ENCODE measurements at regions not wholly inside any gene's neighbourhood (a gene's known extent, or its start where the extent isn't known, plus 50 kb on each side); places are given as distances from the start of the nearest gene placed in this dataset.
"Not testable (repeated sequence)": the region's sequence is repeated elsewhere in the genome, so short reads cannot be mapped to it uniquely, and the experiment has no call there.

DNA sequence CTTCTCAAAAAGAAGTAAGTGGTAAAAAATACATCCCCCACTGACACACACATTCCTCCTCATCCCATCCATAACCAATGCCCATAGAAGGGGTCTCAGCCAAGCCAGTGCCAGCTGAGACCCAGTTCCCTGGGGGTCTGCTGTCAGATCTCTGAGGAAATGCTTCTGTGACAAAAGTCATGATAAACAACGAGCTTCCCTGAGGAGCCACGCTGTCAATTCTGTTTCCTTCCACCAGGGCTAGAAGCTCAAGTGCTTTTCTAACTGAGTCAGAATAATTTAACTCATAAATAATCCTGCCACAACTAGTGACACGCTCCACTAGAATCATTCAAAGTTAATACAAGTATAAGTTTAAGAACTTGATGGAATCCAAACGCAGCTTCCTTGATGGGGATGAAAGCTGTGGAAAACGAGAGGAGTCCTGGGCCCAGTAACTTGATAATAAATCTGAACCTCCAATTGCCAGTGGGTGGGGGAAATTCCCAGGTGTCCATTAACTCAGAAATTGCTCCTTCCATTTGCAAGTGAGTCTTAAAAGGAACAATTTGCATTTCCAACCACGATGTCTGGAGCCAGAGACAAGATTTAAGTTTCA, 348.7 kb upstream of the LMCD1 start:
- DNase-seq: no peak

DNA sequence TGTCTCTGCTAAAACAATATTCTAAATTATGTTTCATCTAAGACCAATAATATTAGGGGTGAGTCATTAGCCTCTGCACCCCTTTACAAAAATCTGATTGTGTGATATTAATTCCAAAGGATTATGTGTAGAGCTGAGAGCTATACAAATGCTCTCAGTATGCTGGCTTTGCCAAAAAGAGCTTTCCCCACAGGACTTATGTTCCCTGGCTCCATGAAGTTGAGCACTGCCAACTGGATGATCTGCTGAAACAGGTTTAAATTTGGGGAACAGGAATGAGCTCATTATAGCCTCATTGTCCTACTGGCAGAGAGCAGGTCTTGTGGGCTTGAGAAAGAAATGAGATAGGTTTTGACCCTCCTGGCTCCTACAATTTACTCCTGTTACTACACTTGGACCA, 347.8 kb upstream of the LMCD1 start:
- DNase-seq: no peak

DNA sequence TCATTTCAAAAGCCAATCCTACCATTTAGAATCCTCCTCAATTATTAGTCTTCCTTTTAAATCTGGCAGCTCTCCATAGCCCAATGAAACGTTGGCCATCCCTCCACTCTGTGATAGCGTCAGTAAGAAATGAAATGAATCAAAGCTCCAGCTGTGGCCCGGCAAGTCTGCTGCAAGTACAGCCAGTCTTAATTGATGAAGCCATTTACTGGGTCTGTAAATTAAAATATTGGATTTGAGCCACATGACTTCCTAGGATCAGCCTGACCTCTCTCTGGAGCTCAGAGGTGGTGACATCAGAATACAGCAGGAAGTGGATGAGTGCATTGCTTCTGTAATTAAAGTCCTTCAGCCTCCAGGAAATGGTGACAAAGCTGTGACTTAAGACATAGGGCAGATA, 347.0 kb upstream of the LMCD1 start:
- no peak for DNase-seq

DNA sequence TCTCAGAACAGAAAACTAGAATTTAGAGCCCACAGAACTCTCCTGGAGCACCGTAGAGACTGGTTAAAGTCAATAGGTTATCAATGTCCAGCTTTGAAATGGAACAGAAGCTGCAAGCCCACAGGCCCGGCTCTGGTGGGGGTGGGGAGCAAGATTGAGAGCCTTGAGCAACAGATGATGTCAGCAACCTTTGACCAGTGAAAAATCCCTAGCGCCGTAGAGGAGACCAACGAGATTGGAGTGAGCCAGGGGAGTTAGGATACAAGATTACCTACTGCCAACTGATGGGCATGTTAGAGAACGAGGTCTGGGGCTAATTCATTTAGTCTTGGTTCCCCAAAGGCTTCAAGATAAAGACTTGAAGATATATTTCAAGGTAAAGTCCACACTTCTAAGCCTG, 345.5 kb upstream of the LMCD1 start:
- DNase-seq: no peak

DNA sequence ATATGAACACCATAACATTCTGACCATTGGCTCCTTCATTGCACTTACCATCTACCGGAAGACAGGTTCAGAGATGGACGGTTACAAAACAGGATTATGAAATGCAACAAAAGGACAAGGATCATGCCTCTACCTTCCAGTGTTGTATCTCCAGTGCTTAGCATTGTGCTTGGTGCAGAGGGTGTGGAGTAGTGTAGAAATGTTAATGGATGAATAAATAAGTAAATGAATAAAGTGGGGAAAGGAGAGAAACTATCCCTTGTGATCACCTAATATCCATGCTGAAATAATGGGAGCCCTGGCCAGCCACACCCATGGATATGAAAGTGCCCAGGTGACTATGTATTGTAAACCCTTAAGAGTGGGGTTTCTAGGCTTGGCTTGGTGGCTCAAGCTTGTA, 344.8 kb upstream of the LMCD1 start:
- DNase-seq: no peak

DNA sequence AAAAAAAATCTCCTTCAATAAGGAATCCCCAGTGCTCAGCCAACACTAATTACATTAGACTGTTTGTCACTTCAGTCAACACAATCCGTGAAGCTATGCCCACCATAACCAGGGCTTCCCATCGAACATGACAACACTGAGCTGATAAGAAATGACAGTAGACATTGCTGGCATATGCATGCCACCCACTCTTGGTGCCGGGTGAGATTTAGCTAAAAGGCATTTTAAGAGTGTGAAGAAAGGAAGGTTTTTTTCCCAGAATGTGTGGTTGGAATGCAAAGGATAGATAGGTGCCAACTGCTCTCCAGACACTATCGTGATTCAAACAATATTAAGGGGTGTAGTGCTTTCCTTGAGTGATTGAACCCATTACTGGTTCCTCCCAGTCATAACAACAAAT, 344.0 kb upstream of the LMCD1 start:
- no peak for DNase-seq

DNA sequence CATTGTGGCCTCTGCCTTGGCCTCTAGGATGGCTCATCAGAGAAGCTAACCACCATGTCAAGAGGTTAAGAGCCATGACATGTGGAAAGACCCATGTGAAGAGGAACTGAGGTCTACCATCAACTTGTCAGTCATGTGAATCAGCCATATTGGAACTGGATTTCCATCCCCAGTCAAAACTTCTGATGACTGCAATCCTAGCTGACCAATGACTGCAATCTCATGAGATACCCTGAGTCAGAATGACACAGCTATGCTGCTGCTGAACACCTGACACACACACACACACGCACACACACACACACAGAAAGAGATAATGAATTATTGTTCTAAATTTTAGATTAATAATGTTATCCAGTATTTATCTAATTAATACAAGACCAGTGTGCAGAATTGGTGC, 337.5 kb upstream of the LMCD1 start:
- no peak for DNase-seq

DNA sequence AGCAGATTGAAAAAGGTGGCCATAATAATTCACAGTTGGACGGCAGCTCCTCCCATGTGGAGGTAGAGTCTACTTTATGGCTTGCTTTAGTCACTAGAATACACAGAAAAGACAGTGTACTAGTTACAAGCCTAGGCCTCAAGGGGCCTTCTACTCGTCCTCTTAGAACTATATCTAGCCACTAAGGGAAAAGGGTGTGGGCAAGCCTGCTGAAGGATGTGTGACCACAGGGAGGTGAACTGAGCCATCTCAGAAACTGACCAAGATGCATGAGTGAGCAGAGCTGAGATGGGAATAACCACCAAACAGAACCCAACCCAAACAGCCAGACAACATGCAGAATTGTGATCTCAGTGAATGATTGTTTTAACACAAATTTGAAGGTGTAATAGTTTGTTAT, 335.6 kb upstream of the LMCD1 start:
- no peak for DNase-seq

DNA sequence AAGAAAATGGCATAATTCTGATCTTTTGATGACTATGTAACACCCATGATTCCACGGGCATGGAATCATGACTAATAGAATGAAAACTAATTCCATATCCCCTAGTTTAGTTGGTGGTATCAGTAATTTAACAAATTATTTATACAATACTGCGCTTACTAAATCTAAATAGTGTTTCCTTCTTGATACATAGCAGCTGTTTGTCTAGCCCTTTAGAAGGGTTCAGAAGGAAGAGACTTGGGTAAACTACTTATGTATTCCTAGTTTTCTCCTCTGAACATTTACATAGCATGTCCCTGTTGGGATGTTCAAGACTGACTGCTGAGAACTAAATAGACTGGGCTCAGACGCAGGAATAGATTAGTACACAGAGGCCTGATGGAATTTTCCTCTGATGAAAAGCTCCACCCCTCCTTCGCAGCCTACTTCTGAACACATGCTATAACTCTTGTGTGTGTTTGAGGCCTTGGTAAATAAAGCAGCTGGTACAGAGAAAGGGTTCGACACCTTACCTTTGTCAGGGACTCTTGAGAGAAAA, 330.6 kb upstream of the LMCD1 start:
- DNase-seq: no peak

DNA sequence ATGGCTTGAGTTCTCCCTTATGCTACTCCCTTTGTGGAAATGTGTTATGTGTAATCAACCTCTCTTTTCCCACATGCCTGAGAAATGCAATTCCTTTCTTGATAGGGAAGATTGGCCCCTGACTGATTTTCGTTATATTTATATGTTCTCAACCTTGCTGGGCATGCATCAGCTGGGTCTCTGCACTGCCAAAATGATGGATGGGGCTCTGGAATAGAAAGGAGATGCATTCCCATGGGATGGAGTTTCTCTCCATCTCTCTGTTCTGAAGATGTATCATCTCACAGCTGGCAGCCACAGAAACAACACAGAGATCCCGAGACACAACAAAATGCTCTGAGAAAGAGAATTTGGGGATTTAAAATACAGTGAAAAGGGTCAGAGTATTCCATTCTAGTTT, 327.7 kb upstream of the LMCD1 start:
- no peak for DNase-seq

DNA sequence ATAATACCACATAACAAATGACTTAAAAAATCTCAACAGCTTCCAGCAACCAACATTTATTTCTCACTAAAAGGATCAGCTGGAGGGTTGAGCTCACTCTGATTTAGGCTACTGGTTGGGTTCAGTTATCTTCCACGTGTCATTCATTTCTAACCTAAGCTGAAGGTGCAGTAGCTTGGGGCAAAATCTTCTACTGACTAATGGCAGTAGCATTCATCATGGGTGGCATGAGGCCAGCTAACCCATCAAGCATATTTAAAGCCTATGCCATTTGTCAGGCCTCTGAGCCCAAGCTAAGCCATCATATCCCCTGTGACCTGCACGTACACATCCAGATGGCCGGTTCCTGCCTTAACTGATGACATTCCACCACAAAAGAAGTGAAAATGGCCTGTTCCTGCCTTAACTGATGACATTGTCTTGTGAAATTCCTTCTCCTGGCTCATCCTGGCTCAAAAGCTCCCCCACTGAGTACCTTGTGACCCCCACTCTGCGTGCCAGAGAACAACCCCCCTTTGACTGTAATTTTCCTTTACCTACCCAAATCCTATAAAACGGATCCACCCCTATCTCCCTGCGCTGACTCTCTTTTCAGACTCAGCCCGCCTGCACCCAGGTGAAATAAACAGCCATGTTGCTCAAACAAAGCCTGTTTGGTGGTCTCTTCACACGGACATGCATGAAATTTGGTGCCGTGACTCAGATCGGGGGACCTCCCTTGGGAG, 324.7 kb upstream of the LMCD1 start:
- DNase-seq: not testable (repeated sequence)

DNA sequence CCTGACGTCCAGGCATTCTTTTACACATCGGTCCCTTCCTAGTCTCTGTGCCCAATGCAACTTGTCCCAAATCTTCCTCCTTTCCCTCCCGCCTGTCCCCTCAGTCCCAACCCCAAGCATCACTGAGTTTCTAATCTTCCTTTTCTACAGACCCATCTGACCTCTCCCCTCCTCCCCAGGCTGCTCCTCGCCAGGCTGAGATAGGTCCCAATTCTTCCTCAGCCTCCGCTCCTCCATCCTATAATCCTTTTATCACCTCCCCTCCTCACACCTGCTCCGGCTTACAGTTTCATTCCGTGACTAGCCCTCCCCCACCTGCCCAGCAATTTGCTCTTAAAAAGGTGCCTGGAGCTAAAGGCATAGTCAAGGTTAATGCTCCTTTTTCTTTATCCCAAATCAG, 323.1 kb upstream of the LMCD1 start:
- not testable (repeated sequence) for DNase-seq

DNA sequence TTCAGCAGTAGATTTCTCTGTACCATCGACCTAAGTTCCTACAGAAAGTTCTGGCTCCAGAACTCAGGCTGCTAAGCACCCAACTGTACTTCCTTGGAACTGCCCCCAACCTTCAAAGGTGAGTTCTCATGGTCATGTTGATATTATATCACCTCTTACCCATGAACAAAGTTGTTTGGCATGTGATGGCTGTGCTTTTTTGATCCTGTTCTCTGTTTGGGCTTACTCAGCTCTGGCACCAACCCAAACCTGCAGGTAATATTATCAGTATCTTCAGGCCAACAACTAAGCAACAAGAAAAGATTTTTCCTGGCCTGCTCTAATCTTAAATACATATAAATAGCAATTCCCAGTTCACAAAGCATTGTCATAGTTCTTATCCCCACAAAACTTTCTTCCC, 318.7 kb upstream of the LMCD1 start:
- DNase-seq: no peak

DNA sequence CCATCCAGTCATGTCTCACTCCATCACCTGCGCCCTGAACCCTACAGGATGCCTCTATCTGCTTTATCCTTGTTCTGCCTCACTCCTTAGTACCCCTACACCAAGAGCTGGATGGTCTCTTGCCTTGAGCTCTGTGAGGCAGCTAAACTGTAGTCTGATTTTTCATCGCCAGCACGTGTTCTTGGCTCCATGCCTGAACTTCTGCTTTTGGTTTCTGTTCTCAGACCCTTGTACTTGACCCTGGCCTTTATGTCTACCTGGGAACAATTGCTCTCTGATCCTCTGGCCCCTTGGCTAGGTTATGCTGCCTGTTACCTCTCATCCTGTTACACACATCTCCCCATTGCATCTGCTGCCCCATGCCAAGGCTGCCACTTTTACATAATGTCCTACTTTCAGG, 318.0 kb upstream of the LMCD1 start:
- DNase-seq: no peak

DNA sequence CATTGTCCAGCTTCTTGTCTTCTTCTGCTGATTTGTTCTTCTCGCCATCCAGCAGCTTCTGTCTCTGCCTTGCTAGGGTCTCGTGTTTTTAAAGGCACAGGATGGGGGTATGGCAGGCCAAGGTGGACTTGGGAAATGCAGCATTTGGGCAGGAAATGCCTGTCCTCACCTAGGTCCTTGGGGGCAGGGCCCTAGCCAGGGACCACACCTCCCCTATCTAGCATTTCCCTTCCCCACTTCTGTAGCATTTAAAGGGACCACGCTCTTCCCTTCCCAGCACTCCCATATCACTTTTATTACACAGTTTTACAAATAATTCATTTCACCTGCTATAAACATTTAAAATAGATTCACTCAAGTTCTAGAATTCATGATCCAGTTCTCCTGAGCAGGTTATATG, 315.4 kb upstream of the LMCD1 start:
- DNase-seq: no peak

DNA sequence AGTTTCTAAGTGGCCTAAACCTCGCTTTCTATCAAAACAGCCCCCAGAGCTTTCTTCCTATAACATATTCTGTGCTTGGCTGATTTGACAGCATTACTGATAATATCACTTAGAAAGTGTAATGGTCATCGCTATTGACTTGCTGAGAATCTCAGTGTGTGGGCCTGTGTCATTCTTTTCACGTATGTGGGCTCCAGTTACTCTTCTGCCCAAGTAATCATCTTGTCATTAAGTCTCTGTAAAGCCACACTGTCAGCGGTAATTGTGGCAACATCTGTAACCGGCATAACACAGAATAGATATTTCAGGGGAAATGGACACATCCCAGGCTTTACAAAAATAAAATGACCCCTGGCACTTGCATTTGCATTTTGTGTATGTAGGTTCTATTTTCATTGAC, 313.6 kb upstream of the LMCD1 start:
- DNase-seq: no peak

DNA sequence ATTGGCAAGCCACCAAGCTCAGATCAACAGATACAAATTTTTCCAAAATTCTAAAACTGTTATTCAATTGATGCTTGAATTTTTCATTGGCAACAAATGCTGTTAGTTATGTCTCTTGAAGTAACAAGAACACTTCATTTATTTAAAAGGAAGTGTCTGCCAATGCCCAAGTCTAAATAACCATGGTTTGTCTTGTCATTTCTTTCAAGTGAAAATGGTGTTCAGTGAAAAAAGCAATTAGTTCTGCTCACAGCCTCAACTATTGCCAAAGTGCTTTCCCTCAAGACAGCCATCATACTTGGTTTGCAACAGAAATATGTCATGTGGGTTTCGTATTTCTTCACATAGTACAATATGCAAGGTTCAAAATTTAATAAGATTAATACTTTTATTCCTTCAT, 312.6 kb upstream of the LMCD1 start:
- DNase-seq: no peak

DNA sequence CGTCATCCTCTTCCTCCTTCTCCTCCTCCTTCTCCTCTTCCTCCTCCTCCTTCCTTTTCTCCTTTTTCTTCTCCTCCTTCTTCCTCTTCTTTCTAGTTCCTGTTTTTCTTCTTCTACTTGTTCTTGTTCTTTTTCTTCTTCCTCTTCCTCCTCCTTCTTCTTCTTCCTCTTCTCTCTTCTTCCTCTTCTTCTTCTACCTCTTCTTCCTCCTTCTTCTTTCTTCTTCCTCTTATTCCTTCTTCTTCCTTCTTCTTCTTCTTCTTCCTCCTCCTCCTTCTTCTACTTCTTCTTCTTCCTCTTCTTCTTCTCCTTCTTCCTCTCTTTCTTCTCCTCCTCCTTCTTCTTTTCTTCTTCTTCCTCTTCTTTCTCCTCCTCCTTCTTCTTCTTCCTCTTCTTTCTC, 310.2 kb upstream of the LMCD1 start:
- DNase-seq: no peak

DNA sequence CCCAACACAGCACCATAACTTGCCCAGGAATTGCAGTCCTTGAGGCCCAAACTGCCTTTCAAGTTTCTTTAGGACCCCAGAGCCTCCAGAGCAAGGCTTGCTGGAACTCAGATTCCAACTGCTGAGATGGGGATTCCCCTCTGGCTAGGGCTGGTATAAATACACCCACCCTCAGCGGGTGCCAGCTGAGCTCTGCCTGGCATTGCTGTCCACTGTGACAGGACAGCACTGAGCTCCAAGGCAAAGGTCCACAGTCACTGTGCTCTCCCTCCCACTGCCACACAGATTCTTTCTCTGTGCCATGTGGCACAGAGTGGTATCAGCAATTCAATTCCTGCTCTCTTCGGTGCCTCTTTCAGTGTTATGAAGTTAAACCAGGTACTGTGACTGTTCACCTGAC, 304.2 kb upstream of the LMCD1 start:
- DNase-seq: no peak

DNA sequence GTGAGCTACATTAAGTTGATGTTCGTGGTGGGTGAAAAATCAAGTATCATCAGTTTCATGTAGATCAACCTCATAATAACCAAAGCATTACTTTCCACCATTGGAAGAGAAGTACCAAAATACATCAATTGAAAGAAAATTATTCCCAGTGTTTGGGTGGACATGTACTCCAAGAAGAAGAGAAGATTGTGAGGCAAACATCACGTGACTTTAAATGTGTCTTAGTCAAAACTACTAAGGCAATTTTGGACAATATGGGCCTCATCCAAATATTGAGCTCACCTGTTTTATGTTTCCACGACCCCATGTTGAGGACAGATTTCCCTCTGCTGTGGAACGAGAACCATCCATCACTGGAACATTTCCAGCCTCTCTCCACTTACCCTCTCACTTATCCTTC, 303.0 kb upstream of the LMCD1 start:
- DNase-seq: no peak

DNA sequence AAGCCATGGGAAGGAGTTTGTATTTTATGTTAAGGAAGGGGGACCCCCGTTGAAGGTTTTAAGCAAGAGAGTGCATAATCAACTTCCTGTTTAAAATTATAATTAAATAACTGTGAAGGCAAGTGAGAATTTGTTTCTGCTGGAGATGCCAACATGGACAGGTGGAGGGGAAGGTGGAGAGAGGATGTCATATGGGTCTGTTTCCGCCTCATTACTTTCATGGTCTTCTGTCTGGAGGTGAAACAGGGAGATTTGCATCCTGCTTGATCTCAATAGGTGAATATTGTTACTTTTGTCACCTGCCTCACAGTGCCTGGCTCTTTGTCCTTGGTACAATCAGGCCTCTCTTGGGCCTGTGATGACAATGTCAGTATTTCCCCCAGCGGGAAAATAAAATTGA, 300.6 kb upstream of the LMCD1 start:
- no peak for DNase-seq

DNA sequence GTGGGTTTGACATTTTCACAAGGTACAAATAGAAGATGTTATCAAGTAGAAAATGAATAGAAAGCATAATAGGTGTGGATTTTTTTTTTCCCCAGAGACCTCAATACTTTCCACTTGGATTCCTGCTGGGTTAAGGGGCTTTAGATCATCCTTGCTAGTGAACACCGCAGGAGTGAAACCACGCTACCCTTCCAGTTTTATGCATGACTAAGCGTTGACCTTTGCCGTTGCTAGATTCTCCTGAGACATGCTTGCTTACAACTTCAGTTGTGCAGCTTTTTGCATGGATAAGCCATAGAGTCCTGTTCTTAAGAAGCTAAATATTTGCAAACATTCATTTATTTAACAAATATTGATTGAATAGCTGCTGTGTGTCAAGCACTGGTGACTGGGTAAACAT, 299.7 kb upstream of the LMCD1 start:
- no peak for DNase-seq

DNA sequence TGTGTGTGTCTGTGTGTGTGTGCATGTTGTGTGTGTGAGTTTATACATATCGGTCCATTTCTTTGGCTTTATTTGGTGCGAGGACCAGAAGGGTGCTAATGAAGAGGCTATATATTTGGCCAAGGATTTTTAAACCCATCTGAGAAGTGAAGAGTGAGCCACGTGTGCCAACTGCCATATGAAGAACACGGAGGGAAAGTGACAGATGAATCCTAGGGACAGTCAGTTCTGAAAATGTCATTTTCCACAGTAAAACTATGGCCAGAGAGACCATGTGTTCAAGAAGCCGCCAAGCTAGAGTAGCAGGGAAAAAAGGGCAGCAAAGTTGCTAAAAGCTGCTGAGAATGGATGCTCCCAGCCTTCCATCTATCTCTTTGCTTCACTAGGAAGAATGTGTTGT, 297.3 kb upstream of the LMCD1 start:
- DNase-seq: no peak

DNA sequence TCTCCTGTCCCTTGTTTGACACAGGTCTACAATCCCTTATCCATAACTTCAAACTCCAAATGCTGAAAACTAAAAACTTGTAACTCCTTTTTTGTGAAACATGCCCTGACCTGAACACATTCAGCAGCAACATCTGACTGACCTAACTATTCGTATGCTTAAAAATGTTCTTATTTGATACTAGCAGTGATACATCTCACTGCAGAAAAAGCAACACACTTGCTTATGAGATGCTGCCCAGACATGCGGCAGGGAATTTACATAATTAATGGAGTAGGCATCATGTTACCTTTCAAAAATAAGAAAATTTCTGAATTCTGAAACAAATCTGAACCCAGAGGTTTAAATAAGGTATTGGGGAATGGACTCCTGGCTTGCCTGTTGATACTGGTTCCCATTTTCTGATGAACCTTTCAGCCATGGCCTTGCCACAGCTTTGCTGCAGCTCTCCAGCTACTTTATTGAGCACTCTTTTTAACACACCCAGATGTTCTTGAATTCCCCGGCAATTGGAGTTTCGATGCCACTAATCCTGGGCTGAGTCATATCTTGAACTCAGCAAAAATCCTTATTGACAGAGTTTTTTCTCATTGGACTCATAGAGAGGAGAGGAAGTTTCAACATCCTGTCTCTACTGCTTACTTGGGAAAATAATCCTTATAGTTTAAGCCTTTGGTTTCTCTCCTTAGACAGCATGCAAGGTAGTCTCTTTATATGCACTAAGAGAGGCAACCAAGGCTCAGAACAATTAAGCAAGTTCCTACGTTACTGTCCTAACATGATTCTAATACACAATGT, 296.6 kb upstream of the LMCD1 start:
- DNase-seq: no peak
